Erythroblast (primary cell): ENCODE measurements at regions not wholly inside any gene's neighbourhood (a gene's known extent, or its start where the extent isn't known, plus 50 kb on each side); places are given as distances from the start of the nearest gene placed in this dataset.

ENCODE experiments used
- GATA1 ChIP-seq: IDR thresholded peaks from 2 replicates; pipeline ENCODE4 v1.6.1; 2011; ENCODE audit warnings: low read depth, mild to moderate bottlenecking, control low read depth, low read length, moderate library complexity
- POLR2A ChIP-seq: IDR thresholded peaks from 2 replicates; pipeline ENCODE4 v1.6.1; 2011; ENCODE audit warnings: mild to moderate bottlenecking, low read length

DNA sequence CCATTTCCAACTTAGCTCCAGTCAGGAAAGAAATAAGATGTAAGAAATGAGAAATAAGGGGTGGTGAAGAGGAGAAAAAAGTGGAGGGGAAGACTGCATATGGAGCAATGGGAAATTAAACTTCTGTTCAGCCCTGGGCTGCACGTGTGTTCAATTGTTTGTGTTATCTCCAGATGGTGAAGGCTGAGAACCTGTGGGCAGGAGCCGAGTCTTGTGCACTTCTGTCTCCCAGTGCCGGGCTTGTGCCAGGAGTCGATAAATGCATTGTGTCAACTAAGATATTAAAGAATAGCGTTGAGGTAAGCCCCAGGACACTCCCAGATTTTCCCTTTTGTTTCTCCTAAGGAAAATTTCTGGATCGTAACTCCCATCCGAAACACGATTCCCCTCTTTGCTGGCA is 98.2 kb downstream of the PRLHR start:
- TF ChIP-seq POLR2A (no peak), GATA1 (no peak)
